ENCODE measurements at regions not wholly inside any gene's neighbourhood (a gene's known extent, or its start where the extent isn't known, plus 50 kb on each side); places are given as distances from the start of the nearest gene placed in this dataset.

DNA sequence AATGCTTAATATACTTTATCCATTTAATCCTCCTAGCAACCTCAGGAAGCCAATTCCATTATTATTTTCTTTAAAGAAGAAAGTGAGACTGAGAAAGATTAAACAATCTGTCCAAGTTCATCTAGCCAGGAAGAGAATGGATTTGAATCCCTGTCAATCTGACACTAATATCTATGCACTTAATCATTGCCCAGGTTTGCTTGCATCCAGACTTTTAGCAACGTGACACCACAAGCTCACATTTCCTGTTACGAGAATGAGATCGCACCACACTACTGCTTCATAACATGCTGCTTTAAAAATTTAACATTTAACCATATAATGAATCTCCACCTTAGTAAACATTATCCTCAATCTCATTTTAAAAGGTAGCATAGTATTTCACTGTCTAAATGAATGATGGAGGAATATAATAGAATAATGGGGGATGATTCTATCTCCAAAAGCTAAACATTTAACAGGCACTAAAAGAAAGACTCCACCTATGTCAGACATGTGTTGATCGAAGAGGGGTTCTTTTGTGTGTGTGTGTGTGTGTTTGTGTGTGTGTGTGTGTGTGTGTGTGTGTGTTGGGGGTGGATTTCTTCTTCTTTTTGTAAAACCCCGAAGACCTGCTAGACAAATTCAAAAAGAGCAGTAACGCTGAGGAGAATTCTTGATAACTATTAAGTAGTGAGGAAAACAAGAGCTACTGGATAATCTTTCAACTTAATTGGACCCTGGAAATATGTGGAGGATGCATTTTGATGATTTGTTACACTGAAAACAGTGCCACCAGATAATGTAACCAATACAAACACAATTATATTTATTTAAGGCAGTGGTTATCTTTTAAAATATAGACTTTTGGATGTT is 138.7 kb upstream of the NR3C1 start:
- TF ChIP-seq, protein P1, sequence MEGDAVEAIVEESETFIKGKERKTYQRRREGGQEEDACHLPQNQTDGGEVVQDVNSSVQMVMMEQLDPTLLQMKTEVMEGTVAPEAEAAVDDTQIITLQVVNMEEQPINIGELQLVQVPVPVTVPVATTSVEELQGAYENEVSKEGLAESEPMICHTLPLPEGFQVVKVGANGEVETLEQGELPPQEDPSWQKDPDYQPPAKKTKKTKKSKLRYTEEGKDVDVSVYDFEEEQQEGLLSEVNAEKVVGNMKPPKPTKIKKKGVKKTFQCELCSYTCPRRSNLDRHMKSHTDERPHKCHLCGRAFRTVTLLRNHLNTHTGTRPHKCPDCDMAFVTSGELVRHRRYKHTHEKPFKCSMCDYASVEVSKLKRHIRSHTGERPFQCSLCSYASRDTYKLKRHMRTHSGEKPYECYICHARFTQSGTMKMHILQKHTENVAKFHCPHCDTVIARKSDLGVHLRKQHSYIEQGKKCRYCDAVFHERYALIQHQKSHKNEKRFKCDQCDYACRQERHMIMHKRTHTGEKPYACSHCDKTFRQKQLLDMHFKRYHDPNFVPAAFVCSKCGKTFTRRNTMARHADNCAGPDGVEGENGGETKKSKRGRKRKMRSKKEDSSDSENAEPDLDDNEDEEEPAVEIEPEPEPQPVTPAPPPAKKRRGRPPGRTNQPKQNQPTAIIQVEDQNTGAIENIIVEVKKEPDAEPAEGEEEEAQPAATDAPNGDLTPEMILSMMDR (IDR thresholded peaks at IDR 0.05): no peak
- TF ChIP-seq POLR2A (IDR thresholded peaks at IDR 0.05) (no peak), EP300 (IDR thresholded peaks at IDR 0.05) (no peak), POLR2AphosphoS5 (IDR thresholded peaks at IDR 0.05) (no peak)

Data from gastroesophageal sphincter (tissue), 3 donors.